ENCODE measurements at regions not wholly inside any gene's neighbourhood (a gene's known extent, or its start where the extent isn't known, plus 50 kb on each side); places are given as distances from the start of the nearest gene placed in this dataset.
A peak's percentile ranks its signal among the peaks of the same experiment; 100 is the strongest.

DNA sequence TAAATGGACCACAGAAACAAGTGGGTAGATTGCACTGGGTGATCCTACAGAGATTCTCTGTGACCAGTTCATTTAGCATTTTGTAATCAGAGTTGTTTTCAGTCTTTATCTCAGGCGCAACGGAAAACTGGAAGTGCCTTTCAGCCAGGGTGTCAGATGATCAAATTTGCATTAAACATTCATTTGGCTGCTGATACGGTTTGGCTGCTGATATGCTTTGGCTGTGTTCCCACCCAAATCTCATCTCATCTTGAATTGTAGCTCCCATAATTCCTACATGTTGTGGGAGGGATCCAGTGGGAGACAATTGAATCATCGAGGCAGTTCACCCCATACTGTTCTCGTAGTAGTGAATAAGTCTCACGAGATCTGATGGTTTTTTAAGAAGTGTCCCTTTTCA lies 1396.1 kb upstream of the TMEFF2 start:
- intact Hi-C loops (cut with DNase I), result no loop called here
- no peak for DNase-seq

DNA sequence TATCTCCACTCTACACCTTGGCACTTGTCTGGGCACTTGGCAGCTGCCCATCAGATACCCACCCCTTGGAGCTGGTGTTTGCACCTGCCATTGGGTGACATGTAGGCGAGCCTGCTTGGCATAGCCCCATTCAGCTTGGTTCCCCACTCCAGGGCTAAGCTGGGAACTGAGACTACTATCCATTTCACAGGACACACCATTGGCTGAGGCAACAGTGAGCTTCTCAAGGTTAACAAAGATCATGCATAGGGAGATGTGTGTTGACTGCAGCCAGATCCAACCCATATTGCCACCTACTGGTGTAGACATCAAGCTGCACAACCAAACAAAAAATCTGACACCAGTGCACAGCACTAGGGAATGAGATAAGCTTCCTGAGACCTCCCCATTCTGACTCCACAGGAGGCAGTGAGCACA lies 1389.8 kb upstream of the TMEFF2 start:
- peak in 1 of 10 donors; percentile 41 for DNase-seq
- intact Hi-C loops (cut with DNase I), result no loop called here

DNA sequence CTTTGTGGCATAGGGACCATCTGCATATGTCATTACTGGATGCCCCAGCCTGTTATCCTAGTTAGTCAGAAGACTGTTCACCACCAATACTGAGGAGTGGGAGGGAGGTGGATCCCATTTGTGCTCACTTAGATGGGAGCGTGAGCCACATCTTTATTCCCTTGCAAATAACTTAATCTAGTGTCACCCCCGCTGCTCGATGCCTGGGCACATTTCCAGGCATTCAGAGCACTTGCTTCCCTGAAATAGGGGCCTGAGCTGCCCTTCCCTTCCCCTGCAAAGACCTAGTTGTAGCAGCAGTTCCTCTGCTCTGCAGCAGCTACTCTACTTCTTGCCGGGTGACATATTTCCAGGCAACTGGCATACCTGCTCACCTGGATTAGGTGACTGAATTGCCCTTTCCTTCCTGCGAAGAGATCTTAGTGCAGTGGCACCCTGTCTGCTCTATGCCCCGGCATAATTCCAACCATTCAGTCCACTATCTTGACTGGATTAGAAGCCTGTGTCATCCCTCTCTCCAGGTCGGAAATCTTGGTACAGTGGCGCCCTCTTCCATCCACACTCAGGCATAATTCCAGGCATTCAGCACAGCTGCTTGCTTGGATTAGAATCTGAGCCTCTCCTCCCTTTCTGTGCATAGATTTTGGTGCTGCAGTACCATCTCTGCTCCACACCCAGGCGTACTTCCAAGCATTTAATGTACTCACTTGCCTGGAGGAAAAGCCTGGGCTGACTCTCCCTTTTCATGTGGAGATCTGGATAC lies 1389.1 kb upstream of the TMEFF2 start:
- intact Hi-C loops (cut with DNase I), result no loop called here
- DNase-seq, result peak in 1 of 10 donors; percentile 32

DNA sequence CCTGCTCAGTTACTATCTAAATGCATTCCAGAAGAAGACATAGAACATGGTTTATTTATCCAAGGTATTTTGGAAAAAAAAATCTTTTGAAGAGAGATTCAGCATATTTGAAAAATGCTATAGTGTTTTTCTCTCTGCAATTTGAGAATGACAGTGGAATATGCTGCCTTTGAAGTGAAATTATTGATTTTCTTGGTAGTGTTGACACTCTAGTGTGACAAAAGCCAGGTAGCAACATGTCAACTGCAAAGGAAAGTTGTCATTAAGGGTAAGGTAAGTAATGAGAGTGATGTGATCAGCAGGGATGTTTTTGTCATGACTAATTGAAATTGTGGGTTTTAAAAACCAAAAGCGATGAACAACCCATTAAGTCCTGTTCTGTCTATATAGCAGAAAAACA lies 1387.1 kb upstream of the TMEFF2 start:
- intact Hi-C loops (cut with DNase I), result no loop called here
- DNase-seq, result no peak

DNA sequence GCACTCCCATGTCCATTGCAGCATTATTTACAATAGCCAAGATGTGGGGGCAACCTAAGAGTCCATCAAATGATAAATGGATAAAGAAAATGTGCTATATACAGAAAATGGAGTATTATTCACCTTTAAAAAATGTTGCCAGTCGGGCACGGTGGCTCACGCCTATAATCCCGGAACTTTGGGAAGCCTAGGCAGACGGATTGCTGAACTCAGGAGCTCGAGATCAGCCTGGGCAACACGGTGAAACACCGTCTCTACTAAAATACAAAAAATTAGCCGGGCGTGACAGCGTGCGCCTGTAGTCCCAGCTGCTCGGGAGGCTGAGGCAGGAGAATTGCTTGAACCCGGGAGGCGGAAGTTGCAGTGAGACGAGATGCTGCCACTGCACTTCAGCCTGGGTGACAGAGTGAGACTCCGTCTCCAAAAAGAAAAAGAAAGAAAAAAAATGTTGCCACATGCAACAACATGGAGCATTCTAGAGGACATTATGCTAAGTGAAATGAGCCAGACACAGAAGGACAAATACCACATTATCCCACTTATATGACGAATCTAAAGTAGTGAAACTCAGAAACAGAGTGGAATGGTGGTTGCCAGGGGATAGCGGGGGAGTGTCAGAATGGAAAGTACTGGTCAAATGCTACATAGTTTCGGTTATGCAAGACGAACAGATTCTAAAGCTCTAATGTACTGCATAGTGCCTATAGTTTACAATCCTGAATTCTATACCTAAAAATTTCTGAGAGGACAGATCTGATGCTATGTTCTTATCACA lies 1385.6 kb upstream of the TMEFF2 start:
- intact Hi-C loops (cut with DNase I), result no loop called here
- peak in 1 of 10 donors; percentile 38 for DNase-seq

DNA sequence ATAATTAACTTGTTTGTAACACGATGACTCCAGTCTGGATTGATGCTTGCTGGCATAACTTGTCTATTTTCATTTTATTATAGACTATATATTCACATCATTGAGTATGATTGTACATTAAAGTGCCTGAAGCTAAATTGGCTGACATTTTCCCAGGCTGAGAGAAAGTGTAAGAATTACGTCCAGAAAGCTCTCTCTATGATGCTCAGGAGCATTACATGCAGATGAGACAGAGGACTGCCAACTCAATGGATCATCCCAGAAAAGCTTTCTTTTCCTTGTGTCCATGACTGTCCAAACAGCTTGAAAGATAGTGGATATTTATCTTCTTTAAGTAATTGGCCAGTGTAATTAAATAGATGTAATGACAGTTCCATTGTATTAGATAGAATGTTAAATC lies 1372.2 kb upstream of the TMEFF2 start:
- intact Hi-C loops (cut with DNase I), result no loop called here
- no peak for DNase-seq

DNA sequence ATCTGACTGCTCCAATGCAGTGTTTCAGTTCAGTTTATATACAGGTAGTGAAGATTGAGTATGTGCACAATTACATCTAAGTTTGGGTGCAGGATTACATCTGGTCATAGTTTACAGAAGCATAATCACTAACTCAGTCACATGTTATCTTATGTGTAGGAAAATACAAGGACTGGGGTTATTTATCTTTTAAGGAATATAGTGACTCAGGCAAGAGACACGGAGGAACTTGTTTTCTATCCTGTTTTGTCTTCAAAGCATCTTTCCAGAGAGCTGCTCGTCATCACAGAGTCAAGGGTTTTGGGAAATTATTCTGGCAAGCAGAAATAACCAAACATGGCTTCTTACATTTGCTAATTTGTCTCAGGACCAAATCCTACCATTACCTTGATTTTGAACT lies 1371.5 kb upstream of the TMEFF2 start:
- intact Hi-C loops (cut with DNase I), result no loop called here
- no peak for DNase-seq

DNA sequence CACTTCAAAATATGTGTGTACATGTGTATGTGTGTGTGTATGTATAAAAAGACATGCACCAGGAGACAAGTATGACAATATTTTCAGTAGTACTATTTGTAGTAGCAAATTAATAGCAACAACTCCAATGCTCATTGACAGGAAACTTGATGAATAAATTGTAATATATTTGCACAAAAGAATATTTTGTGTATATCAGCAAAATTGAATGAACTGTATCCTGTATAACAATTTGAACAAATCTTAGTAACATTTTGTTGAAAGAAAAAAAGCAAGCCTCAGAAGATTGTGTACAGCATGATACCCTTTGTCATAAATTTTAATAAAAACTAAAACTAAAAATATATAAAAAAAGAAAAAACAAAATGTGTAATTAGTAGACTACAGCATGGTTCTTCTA lies 1367.3 kb upstream of the TMEFF2 start:
- intact Hi-C loops (cut with DNase I), result no loop called here
- DNase-seq, result no peak

DNA sequence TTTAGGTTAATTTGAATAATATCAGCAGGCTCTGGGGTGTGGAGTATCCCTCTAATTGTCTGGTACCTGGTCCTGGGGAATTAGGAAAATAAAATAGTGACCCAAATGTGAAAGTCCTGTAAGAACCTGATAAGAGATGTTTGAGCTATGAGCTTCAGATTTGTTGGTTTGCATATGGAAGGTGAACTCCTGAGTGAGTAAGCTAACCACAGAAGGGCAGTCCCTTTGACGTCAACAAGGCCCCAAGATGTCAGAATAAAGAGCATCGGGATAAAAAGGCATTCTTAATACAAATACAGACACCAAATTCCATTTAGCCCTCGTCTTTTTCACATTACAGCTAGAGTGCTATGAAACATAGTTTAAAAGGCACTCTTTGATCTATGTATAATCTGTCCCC lies 1366.3 kb upstream of the TMEFF2 start:
- DNase-seq, result no peak
- intact Hi-C loops (cut with DNase I), result no loop called here

DNA sequence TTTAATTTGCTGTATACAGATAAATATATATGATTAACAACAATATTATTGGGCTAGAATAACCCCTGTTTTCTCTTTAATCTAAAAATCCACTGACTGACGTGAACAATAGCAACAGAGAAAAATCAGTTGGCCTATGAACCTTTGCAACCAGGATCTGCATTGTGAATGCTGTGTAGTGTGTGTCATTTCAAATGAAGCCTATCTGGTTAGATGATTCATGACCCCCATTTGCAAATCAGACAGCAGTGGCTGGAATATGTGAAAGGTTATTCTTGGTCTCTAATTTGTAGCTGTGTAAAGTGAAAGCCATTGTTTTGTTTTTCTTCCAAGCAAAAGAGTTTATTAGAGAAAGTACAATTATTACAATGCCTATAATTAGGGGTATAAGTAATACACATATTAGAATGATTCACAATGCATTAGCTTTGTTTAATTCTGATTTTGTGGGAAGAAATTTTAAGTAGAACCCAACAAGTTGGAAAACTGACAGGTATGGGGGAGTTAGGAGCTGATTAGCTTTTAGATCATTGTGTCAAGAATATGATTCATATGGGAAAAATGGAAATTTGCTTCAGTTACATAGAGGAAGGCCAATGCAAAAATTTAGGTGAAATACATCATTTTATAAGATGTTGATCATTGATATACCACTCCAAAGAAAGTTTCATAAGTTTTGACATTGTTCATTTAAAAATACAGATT lies 1362.2 kb upstream of the TMEFF2 start:
- intact Hi-C loops (cut with DNase I), result no loop called here
- no peak for DNase-seq

DNA sequence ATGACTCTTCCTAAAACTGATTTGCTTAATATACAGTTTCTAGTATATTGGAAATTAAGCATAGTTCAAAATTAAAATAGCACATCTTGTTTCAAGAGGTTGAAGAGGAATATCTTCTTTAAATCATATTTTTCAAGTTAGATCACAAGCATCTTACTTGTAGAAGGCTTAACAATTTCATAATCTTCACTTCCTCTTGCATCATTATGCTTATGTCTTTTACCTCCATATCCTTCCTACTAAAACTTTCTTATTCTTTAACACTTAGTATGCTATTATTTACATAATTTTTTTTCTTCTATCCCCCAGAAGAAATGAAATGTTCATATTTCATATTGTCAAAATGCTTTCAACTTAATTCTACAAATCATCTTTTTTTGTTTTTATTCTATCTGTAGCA lies 1354.9 kb upstream of the TMEFF2 start:
- DNase-seq, result no peak
- intact Hi-C loops (cut with DNase I), result no loop called here

DNA sequence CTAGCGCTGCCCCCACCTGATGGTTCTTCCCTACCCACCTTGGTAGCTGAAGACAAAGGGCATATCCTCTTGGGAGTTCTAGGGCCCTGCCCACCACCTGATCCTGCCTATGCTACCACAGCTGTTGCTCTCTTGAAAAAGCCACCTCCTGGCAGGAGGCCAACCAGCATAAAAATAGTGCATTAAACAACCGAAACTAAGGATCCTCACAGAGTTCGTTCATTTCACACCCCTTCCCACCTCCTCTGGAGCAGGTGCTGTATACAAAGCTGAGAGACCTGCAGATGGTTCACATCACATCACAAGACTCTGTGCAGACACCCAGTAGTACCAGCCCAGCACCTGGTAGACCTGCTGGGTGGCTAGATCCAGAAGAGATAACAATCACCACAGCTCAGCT lies 1348.0 kb upstream of the TMEFF2 start:
- intact Hi-C loops (cut with DNase I), result no loop called here
- DNase-seq, result peak in 1 of 10 donors; percentile 17

DNA sequence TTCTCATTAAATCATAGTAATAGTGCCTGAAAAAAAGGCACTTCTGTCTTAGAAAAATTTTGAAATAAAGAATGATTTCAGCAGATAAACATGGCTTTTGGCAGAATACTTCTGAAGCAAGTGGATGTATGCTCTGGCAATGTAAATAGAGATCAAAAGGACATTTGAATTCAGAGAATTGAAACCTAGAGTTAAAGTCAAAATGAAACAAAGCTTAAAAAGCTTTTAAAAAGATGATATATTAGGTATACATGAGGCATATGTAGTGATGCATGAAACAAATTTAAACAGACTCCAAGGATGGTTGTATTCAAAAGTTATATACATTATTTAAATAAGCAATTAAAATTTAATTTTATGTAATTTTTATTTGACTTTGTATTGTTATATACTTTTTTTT lies 1344.5 kb upstream of the TMEFF2 start:
- intact Hi-C loops (cut with DNase I), result no loop called here
- DNase-seq, result no peak

DNA sequence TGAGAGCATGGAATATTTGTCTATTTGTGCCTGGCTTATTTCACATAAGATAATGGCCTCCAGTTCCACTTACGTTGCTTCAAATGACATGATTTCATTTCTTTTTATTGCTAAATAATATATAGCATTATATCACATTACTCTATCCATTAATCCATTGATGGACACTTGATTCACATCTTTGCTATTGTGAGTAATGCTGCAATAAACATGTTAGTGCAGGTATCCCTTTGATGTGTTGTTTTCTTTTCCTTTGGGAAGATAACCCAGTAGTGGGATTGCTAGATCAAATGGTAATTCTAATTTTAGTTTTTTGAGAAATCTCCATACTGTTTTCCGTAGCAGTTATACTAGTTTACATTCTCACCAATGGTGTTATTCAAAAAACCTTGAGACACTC lies 1343.3 kb upstream of the TMEFF2 start:
- intact Hi-C loops (cut with DNase I), result no loop called here
- no peak for DNase-seq

DNA sequence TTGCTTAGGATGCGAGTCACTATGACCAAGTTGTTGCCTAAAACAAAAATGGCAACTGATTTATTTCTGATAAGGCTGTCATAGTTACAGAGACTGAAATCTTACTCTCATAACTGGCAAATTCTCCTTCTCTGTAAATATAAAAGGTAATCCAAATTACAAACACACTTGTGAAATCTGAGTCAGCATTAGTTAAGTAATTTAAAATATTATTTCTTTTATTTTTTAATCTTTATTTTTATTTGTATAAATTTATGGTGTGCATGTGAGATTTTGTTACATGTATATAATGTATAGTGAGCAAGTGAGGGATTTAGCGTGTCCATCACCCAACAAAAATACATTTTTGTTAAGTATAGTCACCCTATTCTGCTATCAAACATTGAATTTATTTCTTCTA lies 1342.8 kb upstream of the TMEFF2 start:
- no peak for DNase-seq
- intact Hi-C loops (cut with DNase I), result no loop called here

DNA sequence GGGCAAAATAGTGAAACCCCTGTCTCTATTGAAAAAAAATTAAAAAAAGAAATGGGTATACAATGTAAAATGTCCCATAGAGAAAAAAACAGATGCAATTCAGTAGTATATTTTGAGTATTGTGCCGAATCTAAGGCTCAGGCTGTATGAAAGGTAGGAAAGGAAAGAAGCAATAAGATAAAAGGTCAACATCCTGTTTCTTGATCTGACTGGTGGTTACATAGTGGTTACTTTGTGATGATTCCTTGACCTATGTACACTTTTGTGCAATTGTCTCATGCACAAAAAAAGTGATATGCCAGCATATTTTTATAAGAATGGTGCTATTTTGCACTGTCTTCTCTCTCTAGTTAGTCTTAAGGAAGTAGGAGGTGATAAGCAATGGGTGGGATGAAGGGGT lies 1333.7 kb upstream of the TMEFF2 start:
- DNase-seq, result no peak
- intact Hi-C loops (cut with DNase I), result no loop called here

DNA sequence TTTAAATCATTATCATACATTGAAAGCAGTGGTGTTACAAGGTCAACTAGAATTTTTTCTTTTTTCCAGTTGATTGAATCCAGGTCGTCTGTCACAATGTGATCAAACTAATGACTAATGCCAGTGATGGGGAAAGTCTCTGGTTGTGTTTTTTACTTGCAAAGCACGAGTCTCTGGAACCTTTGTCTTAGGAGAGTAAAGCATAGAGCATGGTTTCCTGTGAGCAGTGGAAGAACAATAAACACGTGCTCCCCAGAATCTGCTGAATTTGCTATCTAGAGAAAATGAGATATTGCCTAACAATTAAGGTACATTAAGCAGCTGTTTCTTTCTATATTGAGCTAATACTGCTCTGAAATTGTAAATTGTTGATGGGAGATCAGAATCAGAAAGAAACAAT lies 1332.4 kb upstream of the TMEFF2 start:
- intact Hi-C loops (cut with DNase I), result no loop called here

DNA sequence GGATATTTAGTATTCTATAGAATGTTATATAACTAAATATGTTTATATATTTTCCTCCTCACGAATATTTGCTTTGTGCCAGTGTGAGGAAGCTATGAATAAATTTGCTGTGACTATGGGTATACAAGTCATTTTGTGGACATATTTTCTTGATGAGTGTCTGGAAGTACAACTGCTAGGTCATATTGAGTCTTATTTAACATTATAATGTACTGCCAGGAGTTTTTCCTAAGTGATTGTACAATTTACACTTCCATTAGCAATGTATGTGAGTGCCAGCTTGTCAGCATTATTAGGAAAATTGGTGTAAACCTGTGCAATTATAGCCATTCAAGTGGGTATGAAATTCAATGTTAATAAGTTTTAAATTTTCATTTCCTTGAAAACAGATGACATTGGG lies 1328.9 kb upstream of the TMEFF2 start:
- intact Hi-C loops (cut with DNase I), result no loop called here
- DNase-seq, result no peak

More for the DNA sequence above, 1332.4 kb upstream of the TMEFF2 start:
- DNase-seq, result no peak

DNA sequence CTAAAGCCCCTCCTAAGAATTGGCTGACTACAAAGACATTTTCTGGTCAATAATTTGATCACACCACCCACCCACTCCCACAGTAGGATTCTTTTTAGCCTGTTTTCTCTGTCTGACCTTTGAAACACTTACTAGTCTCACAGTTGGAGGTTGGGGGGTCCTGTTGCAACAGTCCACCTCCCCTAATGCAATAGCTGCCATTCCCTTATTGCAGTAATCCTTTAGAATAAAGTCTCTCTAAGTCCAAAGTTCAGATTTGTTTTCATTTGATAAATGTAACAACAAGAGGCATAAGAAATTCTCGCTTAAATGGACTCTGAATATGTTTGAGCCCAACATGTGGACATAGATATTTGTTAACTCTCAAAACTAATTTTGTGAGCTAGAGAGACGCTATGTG lies 1326.8 kb upstream of the TMEFF2 start:
- DNase-seq, result no peak
- intact Hi-C loops (cut with DNase I), result no loop called here

DNA sequence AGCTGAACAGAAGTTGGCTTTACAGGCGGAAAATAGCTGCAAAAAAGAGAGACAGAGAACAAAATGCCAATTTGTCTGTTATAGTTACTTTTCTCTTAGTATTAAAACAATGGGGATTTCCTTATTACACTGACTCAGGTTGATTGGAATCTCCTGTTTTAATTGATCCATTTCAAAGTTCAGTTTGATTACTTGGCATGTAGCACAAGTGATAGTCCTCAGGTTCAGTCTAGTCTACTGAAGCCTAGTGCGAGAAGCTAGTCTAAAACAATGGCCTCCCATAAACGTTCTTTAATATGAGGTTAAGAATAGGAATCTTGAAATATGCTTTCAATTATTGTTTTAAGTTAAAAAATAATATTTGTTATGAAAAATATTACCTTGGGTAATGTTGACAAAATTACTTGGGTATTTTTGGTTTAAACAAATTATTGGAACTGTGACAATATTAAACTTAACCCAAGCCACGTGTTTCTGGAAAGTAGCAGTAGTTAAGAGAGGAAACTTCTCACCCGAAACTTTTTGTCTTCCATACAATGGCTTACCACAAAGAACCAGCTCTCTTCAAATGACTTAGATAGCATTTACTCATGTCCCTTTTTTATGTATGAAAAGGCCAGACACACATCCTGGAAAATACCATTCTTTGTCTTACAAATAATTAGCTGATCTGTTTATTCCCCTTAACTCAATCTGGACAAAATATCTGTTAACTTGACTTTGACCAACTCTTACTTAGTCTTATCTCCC lies 1326.2 kb upstream of the TMEFF2 start:
- intact Hi-C loops (cut with DNase I), result no loop called here
- no peak for DNase-seq
